Activated naive CD8-positive, alpha-beta T cell treated with anti-CD3 and anti-CD28 coated beads, Interleukin-2, amount 10 ng/mL, durations not matched to agents 7 days and 5 days (primary cell): ENCODE measurements at regions not wholly inside any gene's neighbourhood (a gene's known extent, or its start where the extent isn't known, plus 50 kb on each side); places are given as distances from the start of the nearest gene placed in this dataset.

Experiments used
- ATAC-seq: fragments of 150-1000 bp; cut with Tn5 transposase; one replicate; pipeline ENCODE4 v1.10.0; 2021; ENCODE audit warnings: low read depth, moderate library complexity
- POLR2A ChIA-PET: fragments of 350-600 bp; sonication (Branson Sonifier 250); formaldehyde crosslinking; loops from one replicate; lab custom pipeline; 2021; ENCODE audit warnings: antibody characterized with exemption; lab: Charles Lee
- DNase-seq: peaks from one replicate; pipeline ENCODE4 v3.0.0; 2021
- H3K27ac Mint-ChIP-seq: one replicate; pipeline ENCODE4 v1.8.0; 2022; ENCODE audit warnings: mild to moderate bottlenecking, mixed read lengths
- H3K27me3 Mint-ChIP-seq: one replicate; pipeline ENCODE4 v1.8.0; 2022; ENCODE audit warnings: mild to moderate bottlenecking, moderate library complexity, mixed read lengths
- H3K36me3 Mint-ChIP-seq: one replicate; pipeline ENCODE4 v1.8.0; 2021; ENCODE audit warnings: mild to moderate bottlenecking, mixed read lengths
- H3K4me1 Mint-ChIP-seq: one replicate; pipeline ENCODE4 v1.8.0; 2021; ENCODE audit warnings: mixed read lengths
- H3K4me3 Mint-ChIP-seq: one replicate; pipeline ENCODE4 v1.8.0; 2022; ENCODE audit warnings: mild to moderate bottlenecking, moderate library complexity, mixed read lengths
- H3K9me3 Mint-ChIP-seq: one replicate; pipeline ENCODE4 v1.8.0; 2021; ENCODE audit warnings: mixed read lengths

DNA sequence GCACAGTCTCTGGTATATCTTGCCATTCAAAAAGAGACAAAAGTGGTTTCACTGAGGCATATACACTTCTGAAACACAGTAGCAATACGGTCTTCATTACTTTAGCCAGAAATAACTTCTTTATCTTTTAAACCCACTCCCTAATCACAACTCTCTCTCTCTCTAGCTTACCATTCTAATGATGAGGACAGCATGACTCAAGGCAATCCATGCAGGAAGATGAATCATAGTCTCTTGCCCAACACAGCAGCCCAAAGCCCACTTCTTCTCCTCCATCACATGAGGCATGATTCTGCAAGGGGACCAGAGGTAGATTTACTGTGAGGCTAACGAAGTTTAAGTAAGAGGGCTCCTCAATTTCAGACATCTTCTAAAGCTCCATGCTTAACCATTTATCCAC, 285.0 kb upstream of the NR5A2 start:
- H3K27ac Mint-ChIP-seq = no peak overlapping the region
- no peaks in the 10 kb centered on the region for H3K36me3 Mint-ChIP-seq
- POLR2A ChIA-PET = no interaction called here
- no peak for ATAC-seq
- H3K27me3 Mint-ChIP-seq = peaks cover 8% of the 10 kb centered on the region
- H3K9me3 Mint-ChIP-seq = no peaks in the 10 kb centered on the region
- no peak overlapping the region for H3K4me3 Mint-ChIP-seq
- DNase-seq = no peak
- no peaks in the 10 kb centered on the region for H3K4me1 Mint-ChIP-seq

DNA sequence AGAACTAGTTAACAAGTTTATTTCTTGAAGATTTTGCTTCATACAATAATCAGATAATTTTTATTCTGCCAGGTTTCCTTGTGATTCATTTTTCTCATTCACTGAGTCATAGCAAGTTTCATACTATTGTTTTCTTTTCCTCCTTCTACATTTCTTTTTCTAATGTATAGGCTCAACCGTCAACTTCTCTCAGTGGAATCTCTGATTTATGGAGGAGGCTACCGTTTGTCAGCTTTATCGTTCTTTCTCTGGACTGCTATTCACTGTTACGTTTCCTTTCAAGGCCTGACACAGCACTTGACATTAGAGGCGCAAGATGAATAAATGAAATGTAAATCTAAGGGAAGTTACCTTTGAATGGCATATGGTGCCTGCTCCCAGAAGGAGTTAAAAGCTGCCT, 284.3 kb upstream of the NR5A2 start:
- POLR2A ChIA-PET = no interaction called here
- Mint-ChIP-seq H3K27me3 (peaks cover 8% of the 10 kb centered on the region), H3K9me3 (no peaks in the 10 kb centered on the region), H3K27ac (no peak overlapping the region), H3K4me1 (no peaks in the 10 kb centered on the region), H3K4me3 (no peak overlapping the region), H3K36me3 (no peaks in the 10 kb centered on the region)
- no peak for DNase-seq
- ATAC-seq = no peak

DNA sequence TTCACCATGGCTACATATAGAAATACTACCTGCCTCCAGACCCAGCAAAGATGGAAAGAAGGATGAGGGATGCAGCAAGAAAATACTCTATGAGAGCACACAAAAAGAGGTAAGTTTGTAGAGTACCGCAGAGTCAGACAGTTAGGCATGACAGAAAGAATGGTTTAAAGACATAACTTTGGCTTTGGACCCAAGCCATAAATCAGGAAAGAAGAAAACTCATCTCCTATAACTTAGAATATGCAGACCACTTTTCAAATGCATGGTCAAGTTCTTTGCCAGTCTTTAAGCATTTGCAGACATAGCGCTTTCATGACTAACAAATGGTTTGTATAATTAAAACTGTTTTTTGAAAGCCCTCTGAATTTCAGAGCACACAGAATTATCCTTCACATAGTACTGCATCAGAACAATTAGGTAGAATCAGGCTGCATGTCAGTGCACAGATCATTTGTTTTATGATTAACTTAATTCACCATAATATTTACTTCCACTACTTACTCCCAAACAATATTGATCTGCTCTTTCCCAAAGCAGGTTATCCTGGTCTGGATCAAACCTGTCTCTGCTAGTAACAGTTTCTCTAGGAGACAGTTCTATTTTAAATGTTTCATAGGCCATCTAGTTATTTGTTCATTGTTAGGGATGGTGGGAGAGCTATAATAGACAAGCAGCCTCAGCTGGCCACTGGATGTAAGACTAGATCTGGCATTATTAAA, 280.7 kb upstream of the NR5A2 start:
- H3K36me3 Mint-ChIP-seq = no peaks in the 10 kb centered on the region
- no peaks in the 10 kb centered on the region for H3K9me3 Mint-ChIP-seq
- no peak overlapping the region for H3K27ac Mint-ChIP-seq
- peaks cover 8% of the 10 kb centered on the region for H3K27me3 Mint-ChIP-seq
- no peak for DNase-seq
- no peak for ATAC-seq
- POLR2A ChIA-PET = no interaction called here
- no peaks in the 10 kb centered on the region for H3K4me1 Mint-ChIP-seq
- H3K4me3 Mint-ChIP-seq = no peak overlapping the region

DNA sequence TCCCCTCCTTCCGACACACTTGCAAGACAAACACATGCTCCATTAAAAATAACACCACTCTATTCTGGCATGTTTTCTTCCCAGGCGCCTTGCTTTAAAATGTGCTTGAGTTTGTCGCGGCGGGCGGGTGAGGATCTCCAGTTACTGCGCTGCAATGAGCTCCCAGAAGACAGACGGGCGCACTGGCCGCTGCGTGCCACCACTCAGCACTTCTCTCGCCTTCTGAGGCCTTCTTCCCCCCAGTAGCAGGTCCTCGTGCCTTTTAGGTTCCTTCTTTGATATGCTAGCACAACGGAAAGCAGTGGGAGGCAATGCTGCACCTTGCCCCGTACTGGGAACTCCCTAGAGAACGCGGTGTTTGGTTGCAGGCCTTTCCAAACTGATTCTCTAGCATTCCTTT, 279.5 kb upstream of the NR5A2 start:
- H3K36me3 Mint-ChIP-seq = no peaks in the 10 kb centered on the region
- H3K27ac Mint-ChIP-seq = no peak overlapping the region
- no peak overlapping the region for H3K4me3 Mint-ChIP-seq
- POLR2A ChIA-PET = no interaction called here
- H3K27me3 Mint-ChIP-seq = peaks cover 9% of the 10 kb centered on the region
- H3K9me3 Mint-ChIP-seq = no peaks in the 10 kb centered on the region
- no peaks in the 10 kb centered on the region for H3K4me1 Mint-ChIP-seq
- ATAC-seq = no peak
- DNase-seq = no peak

DNA sequence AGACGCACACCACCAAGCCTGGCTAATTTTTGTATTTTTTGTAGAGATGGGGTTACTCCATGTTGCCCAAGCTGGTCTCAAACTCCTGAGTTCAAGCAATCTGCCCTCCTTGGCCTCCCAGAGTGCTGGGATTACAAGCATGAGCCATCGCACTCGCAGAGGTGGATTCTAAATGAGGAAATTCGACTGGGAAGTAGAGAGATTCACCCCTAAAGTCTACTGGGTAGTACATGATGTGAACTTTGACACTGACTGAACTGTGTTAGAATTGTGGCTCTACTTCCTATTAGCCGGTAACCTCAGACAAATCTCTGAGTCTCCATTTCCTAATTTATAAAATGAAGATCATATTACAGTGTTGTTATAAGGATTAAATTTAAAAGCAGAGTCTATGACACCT, 276.0 kb upstream of the NR5A2 start:
- Mint-ChIP-seq H3K9me3 (no peaks in the 10 kb centered on the region), H3K36me3 (no peaks in the 10 kb centered on the region), H3K4me1 (no peaks in the 10 kb centered on the region), H3K27me3 (peaks cover 9% of the 10 kb centered on the region), H3K4me3 (no peak overlapping the region), H3K27ac (no peak overlapping the region)
- POLR2A ChIA-PET = no interaction called here
- DNase-seq = no peak
- ATAC-seq = no peak

DNA sequence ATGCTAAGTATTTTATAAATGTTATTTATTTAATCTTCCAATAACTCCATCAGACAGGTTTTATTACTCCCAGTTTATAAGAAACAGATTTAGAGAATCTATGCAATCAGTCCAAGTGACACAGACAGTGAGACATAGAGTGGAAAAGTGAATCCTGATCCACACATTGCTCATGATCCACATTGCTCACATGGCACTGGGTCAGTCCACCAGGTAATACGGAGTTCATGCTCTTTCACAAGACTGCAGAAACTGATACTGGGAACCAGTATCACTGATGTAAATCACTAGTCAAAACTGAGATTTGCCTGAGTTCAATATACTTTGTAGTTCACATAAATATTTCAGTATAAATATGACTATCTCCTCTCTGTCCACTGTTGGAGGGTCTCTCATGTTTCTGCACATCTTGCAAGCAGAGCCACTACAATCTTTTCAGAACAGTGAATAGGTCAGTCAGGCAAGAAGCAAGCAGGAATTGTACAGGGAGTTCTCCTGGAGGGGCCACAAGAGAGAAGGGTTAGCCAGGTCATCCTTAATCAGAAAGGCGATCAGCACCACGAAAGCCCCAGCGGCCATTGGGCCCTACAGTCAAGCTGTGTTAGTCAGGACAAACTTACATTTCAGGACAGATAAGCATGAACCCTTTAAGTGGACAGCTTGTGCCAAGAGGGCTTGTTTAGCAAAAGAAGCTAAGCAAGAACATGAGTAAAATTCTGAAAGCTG, 275.4 kb upstream of the NR5A2 start:
- Mint-ChIP-seq H3K36me3 (no peaks in the 10 kb centered on the region), H3K27me3 (peaks cover 13% of the 10 kb centered on the region), H3K27ac (no peak overlapping the region), H3K4me3 (no peak overlapping the region), H3K9me3 (no peaks in the 10 kb centered on the region), H3K4me1 (no peaks in the 10 kb centered on the region)
- DNase-seq (no peak), ATAC-seq (no peak)
- POLR2A ChIA-PET = no interaction called here

DNA sequence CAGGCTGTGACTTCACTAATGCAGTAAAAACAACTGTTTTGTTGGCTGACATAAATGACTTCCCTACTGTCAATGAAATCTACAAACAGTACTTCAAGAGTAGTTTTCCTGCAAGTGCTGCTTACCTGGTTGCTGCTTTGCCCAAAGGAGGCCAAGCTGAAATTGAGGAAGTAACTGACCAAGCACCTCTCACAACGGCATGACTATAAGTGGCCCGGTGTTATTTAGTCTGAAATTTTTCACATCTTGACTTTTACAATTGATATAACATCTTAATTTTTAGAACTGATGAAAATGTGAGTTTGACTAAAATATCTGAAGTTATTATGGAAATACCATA, 274.9 kb upstream of the NR5A2 start:
- no peak overlapping the region for H3K4me3 Mint-ChIP-seq
- H3K27ac Mint-ChIP-seq = no peak overlapping the region
- ATAC-seq = no peak
- DNase-seq = no peak
- no peaks in the 10 kb centered on the region for H3K36me3 Mint-ChIP-seq
- H3K9me3 Mint-ChIP-seq = no peaks in the 10 kb centered on the region
- H3K27me3 Mint-ChIP-seq = peaks cover 14% of the 10 kb centered on the region
- POLR2A ChIA-PET = no interaction called here
- H3K4me1 Mint-ChIP-seq = no peaks in the 10 kb centered on the region

DNA sequence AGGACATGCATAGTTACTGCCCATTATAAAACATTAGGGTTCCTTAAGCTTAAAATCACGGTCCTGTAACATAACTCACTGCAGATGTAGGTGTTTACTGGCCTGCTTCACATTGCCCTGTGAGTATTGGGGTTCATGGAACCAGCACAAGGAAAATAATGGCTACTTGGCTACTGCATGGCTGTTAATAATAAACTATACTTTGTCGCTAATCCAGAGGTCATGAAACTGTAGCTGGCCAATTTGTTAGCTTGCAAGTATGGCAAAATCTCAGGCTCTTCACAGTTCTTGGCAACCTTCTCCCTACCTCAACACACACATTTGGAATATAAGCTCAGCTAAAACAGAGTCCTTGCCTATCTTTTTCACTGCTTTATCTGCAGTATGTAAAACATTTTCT, 274.0 kb upstream of the NR5A2 start:
- ATAC-seq (no peak), DNase-seq (no peak)
- Mint-ChIP-seq H3K9me3 (no peaks in the 10 kb centered on the region), H3K27ac (no peak overlapping the region), H3K4me1 (no peaks in the 10 kb centered on the region), H3K4me3 (no peak overlapping the region), H3K27me3 (peaks cover 14% of the 10 kb centered on the region), H3K36me3 (no peaks in the 10 kb centered on the region)
- POLR2A ChIA-PET = no interaction called here

DNA sequence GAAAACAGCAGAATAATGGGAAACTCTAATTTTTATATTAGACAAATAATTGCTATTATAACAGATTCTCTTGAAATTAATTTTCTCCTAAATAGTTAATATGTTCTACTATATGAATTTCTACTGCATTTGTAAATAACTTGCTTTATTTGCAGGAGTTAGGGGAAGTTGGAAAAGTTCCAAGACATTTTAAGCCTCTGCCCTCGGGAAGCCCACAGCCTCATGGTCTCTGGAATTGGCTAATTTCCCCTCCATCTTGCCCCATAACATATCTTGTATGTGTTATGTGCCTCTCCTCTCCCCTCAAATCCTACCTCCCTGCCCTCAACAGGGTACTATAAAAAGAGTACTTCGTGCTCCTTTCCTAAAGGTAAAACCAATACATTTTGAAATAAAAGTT, 271.4 kb upstream of the NR5A2 start:
- H3K27ac Mint-ChIP-seq = no peak overlapping the region
- H3K4me3 Mint-ChIP-seq = no peak overlapping the region
- H3K27me3 Mint-ChIP-seq = peaks cover 10% of the 10 kb centered on the region
- H3K36me3 Mint-ChIP-seq = no peaks in the 10 kb centered on the region
- no peaks in the 10 kb centered on the region for H3K4me1 Mint-ChIP-seq
- no peaks in the 10 kb centered on the region for H3K9me3 Mint-ChIP-seq
- ATAC-seq (no peak), DNase-seq (no peak)
- POLR2A ChIA-PET = no interaction called here

DNA sequence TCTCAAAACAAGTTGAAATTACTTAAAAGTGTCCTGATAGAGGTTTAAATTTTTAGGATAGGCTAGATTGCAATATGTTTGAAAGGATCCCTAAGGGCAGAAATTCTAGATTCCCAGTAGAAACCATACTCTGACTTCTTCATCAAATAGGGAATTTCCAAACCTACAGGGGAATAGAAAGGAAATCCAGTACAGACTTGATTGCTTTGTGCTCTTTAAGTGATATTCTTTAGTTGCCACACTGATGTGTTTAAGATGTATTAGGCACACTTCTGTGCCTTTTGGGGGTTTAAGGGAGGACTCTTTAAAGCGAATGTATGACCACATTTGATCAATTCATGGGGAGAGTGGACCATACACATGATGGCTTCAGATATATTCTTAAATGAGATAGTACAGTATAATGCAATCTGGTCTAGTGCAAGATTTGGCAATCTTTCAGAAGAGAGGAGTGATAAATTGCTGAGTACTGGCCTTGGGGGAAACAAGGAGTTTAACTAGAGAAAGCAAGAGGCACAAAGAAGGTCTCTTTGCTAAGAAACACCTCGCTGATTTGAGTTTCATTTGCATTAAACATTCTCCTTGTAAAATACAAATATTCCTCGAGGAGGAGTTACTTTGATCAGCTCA, 268.8 kb upstream of the NR5A2 start:
- Mint-ChIP-seq H3K4me3 (no peak overlapping the region), H3K27ac (no peak overlapping the region), H3K9me3 (no peaks in the 10 kb centered on the region), H3K36me3 (no peaks in the 10 kb centered on the region), H3K4me1 (no peaks in the 10 kb centered on the region), H3K27me3 (peaks cover 12% of the 10 kb centered on the region)
- DNase-seq (no peak), ATAC-seq (no peak)
- POLR2A ChIA-PET = no interaction called here

DNA sequence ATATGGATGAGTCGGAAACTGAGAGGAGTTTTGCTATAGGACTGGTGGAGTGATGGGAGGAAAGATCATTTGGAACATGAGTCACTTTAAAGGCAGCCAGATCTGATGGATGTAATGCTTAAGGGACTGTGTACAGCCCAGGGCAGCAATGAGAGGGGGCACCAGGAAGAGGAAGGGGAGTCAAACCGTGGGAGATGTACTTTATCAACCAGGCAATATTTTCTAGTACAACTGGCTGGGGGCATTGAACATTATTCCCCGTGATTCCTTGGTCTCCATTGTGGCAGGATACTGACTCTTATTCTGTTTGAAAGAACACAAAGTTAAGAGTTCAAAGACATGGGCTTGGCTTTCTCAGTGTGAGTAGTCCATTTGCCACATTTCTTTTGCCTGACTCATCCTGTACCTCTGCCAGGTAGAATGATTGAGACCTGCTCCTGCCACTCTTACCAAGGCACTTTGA, 268.2 kb upstream of the NR5A2 start:
- ATAC-seq (no peak), DNase-seq (no peak)
- H3K4me1 Mint-ChIP-seq = no peaks in the 10 kb centered on the region
- H3K27me3 Mint-ChIP-seq = peaks cover 10% of the 10 kb centered on the region
- POLR2A ChIA-PET = no interaction called here
- no peak overlapping the region for H3K27ac Mint-ChIP-seq
- no peaks in the 10 kb centered on the region for H3K9me3 Mint-ChIP-seq
- no peak overlapping the region for H3K4me3 Mint-ChIP-seq
- H3K36me3 Mint-ChIP-seq = no peaks in the 10 kb centered on the region

DNA sequence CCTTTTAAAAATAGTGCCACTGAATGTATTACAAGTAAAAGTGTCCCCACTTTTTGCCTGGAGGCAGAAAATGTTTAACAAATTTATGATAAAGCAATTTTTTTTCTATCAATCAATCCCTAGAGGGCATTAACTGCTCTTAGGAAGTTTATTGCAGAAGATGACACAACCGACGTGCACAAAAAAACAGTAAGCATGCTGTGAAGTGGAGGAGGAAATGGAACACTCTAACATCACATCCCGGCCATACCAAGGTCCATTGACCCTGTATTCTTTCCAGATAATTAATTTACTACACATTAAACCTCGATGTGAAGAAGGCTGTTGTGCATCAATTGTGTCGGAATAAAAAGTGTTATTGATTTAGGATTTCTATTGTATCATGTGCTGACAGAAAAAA, 264.9 kb upstream of the NR5A2 start:
- POLR2A ChIA-PET = no interaction called here
- ATAC-seq (no peak), DNase-seq (no peak)
- peaks cover 3% of the 10 kb centered on the region for H3K9me3 Mint-ChIP-seq
- no peaks in the 10 kb centered on the region for H3K36me3 Mint-ChIP-seq
- H3K4me1 Mint-ChIP-seq = no peaks in the 10 kb centered on the region
- H3K27ac Mint-ChIP-seq = no peak overlapping the region
- peaks cover 3% of the 10 kb centered on the region for H3K27me3 Mint-ChIP-seq
- no peak overlapping the region for H3K4me3 Mint-ChIP-seq

DNA sequence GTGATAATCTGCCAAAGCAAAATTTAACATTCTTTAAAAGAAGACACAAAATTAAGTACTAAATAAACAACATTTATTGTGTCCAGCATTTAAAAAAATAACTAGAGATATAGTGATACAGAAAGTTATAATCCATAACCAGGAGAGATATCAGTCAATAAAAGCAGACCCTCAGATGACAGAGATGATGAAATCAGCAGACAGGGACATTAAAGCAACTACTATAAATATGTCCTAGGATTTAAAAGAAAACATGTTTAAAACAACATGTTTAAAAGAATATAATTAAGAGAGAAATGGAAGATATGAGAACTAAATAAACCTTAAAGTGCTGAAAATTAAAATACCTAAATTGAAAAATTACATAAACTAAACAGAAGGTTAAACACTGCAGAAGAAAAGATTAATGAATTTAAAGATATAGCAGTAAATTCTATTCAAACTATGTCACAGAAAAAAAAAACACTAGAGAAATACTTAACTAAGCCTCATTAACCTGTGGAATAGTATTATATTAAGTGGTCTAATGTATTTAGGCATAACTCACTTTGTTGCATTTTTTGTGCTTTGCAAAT, 261.2 kb upstream of the NR5A2 start:
- Mint-ChIP-seq H3K4me1 (no peaks in the 10 kb centered on the region), H3K4me3 (no peak overlapping the region), H3K9me3 (peaks cover 3% of the 10 kb centered on the region), H3K36me3 (no peaks in the 10 kb centered on the region), H3K27ac (no peak overlapping the region), H3K27me3 (peaks cover 3% of the 10 kb centered on the region)
- DNase-seq (no peak), ATAC-seq (no peak)
- POLR2A ChIA-PET = no interaction called here

DNA sequence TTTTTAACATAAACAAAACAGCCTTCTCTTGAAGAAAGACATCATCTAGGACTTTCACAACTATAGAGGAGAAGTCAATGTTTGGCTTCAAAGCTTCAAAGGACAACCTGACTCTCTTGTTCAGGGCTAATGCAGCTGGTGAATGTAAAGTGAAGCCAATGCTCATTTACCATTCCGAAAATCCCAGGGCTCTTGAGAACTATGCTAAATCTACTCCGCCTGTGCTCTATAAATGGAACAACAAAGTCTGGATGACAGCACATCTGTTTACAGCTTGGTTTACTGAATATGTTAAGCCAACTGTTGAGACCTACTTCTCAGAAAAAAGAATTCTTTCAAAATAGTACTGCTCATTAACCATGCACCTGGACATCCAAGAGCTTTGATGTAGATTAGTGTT, 259.8 kb upstream of the NR5A2 start:
- H3K36me3 Mint-ChIP-seq = no peaks in the 10 kb centered on the region
- H3K4me1 Mint-ChIP-seq = no peaks in the 10 kb centered on the region
- H3K4me3 Mint-ChIP-seq = no peak overlapping the region
- POLR2A ChIA-PET = no interaction called here
- DNase-seq = no peak
- peaks cover 3% of the 10 kb centered on the region for H3K9me3 Mint-ChIP-seq
- peaks cover 2% of the 10 kb centered on the region for H3K27me3 Mint-ChIP-seq
- ATAC-seq = no peak
- no peak overlapping the region for H3K27ac Mint-ChIP-seq
